Activated CD8-positive, alpha-beta T cell treated with anti-CD3 and anti-CD28 coated beads for 36 hours (primary cell): ENCODE measurements at regions not wholly inside any gene's neighbourhood (a gene's known extent, or its start where the extent isn't known, plus 50 kb on each side); places are given as distances from the start of the nearest gene placed in this dataset.

ENCODE experiments used
- ATAC-seq: fragments of 200-7000 bp; cut with Tn5 transposase; one replicate; pipeline ENCODE4 v1.10.0; 2021; ENCODE audit warnings: mild to moderate bottlenecking, moderate library complexity
- CTCF ChIA-PET: fragments of 350-600 bp; sonication (Branson Sonifier 250); formaldehyde crosslinking; loops from one replicate; lab custom pipeline; 2021; ENCODE audit warnings: antibody characterized with exemption; lab: Charles Lee
- POLR2A ChIA-PET: fragments of 350-600 bp; sonication (Branson Sonifier 250); formaldehyde crosslinking; loops from one replicate; lab custom pipeline; 2021; ENCODE audit warnings: antibody characterized with exemption; lab: Charles Lee
- DNase-seq: peaks from one replicate; pipeline ENCODE4 v3.0.0-alpha.2; 2020
- H3K27ac Mint-ChIP-seq: one replicate; pipeline ENCODE4 v1.8.0; 2021; ENCODE audit warnings: mild to moderate bottlenecking, mixed read lengths
- H3K27me3 Mint-ChIP-seq: one replicate; pipeline ENCODE4 v1.8.0; 2021; ENCODE audit warnings: mixed read lengths
- H3K36me3 Mint-ChIP-seq: one replicate; pipeline ENCODE4 v1.8.0; 2021; ENCODE audit warnings: low read depth, mixed read lengths
- H3K4me1 Mint-ChIP-seq: one replicate; pipeline ENCODE4 v1.8.0; 2021; ENCODE audit warnings: low read depth, mixed read lengths
- H3K4me3 Mint-ChIP-seq: one replicate; pipeline ENCODE4 v1.8.0; 2021; ENCODE audit warnings: mild to moderate bottlenecking, moderate library complexity, mixed read lengths
- H3K9me3 Mint-ChIP-seq: one replicate; pipeline ENCODE4 v1.8.0; 2021; ENCODE audit warnings: mixed read lengths
- intact Hi-C: fragments of 100-400 bp; cut with micrococcal nuclease; formaldehyde crosslinking; loops from one replicate; pipeline ENCODE4 v1.10.0; 2022
- TF ChIP-seq, protein P1 (sequence below): fragments of 200-600 bp; IDR thresholded peaks from one replicate; pipeline ENCODE4 v1.8.0; 2022; ENCODE audit warnings: antibody characterized with exemption, mild to moderate bottlenecking

- no peak for ATAC-seq
- no peak overlapping the region for H3K27ac Mint-ChIP-seq
- no peaks in the 10 kb centered on the region for H3K36me3 Mint-ChIP-seq
Measured at GRCh38 chr6:100257793-100258395, 206.8 kb downstream of the SIM1 start.

DNA sequence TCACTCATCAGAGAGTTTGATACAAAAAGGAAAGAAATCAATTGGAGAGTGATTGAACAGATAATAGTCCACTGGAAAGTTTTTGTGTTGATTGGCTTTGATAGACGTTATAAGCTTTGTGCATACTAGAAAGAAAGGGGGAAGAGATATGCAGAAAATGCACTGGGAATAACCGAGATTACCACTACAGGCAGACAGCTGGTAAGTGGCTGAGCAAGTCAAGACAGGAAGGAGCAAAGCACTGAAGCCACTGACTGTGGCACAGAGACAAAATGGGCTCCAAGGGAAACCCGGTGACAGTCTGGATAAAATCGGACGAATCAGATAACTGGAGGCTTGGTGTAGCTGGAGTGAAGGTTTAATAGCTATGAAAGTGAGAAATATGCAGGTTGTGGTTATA is 209.0 kb downstream of the SIM1 start:
- H3K4me3 Mint-ChIP-seq = no peak overlapping the region
- no peaks in the 10 kb centered on the region for H3K27me3 Mint-ChIP-seq
- intact Hi-C loops = no loop called here
- no peaks in the 10 kb centered on the region for H3K36me3 Mint-ChIP-seq
- ATAC-seq = no peak
- no peak for DNase-seq
- ChIA-PET CTCF (no interaction called here), POLR2A (no interaction called here)
- no peaks in the 10 kb centered on the region for H3K9me3 Mint-ChIP-seq
- H3K4me1 Mint-ChIP-seq = no peaks in the 10 kb centered on the region
- TF ChIP-seq, protein P1, sequence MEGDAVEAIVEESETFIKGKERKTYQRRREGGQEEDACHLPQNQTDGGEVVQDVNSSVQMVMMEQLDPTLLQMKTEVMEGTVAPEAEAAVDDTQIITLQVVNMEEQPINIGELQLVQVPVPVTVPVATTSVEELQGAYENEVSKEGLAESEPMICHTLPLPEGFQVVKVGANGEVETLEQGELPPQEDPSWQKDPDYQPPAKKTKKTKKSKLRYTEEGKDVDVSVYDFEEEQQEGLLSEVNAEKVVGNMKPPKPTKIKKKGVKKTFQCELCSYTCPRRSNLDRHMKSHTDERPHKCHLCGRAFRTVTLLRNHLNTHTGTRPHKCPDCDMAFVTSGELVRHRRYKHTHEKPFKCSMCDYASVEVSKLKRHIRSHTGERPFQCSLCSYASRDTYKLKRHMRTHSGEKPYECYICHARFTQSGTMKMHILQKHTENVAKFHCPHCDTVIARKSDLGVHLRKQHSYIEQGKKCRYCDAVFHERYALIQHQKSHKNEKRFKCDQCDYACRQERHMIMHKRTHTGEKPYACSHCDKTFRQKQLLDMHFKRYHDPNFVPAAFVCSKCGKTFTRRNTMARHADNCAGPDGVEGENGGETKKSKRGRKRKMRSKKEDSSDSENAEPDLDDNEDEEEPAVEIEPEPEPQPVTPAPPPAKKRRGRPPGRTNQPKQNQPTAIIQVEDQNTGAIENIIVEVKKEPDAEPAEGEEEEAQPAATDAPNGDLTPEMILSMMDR = no peak
- H3K27ac Mint-ChIP-seq = no peak overlapping the region

More at GRCh38 chr6:100257793-100258395, 206.8 kb downstream of the SIM1 start:
- no peaks in the 10 kb centered on the region for H3K4me1 Mint-ChIP-seq
- ChIA-PET POLR2A (no interaction called here), CTCF (no interaction called here)
- H3K27me3 Mint-ChIP-seq = no peaks in the 10 kb centered on the region
- H3K9me3 Mint-ChIP-seq = no peaks in the 10 kb centered on the region
- H3K4me3 Mint-ChIP-seq = no peak overlapping the region
- TF ChIP-seq, protein P1 = no peak
- DNase-seq = no peak
- intact Hi-C loops = no loop called here

GRCh38 chr6:100247123-100247522 is 217.6 kb downstream of the SIM1 start:
- intact Hi-C loops = no loop called here
- H3K4me3 Mint-ChIP-seq = no peak overlapping the region
- ChIA-PET CTCF (no interaction called here), POLR2A (no interaction called here)
- no peaks in the 10 kb centered on the region for H3K9me3 Mint-ChIP-seq
- TF ChIP-seq, protein P1 = no peak
- no peaks in the 10 kb centered on the region for H3K4me1 Mint-ChIP-seq
- no peak for ATAC-seq
- H3K36me3 Mint-ChIP-seq = no peaks in the 10 kb centered on the region
- no peak overlapping the region for H3K27ac Mint-ChIP-seq
- DNase-seq = no peak
- no peaks in the 10 kb centered on the region for H3K27me3 Mint-ChIP-seq

DNA sequence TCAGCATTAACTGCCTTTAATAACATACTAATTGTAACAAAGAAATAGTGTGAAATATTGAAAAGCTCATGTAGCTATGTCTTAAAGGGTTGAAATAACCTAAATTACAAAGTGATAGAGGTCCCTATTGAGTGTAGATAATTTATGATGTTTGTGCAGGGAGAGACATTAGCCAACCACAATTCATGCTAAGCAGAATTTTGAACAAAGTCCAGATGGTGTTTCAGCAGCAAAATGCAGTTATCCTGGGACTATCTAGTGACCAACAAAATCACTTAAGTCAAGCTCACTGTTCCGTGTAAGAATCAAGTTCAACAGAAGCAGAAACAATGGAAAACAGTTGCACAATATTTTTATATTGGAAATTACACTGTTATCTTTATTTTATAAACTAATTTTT is 218.5 kb downstream of the SIM1 start:
- DNase-seq (no peak), ATAC-seq (no peak)
- TF ChIP-seq, protein P1 = no peak
- H3K36me3 Mint-ChIP-seq = no peaks in the 10 kb centered on the region
- H3K9me3 Mint-ChIP-seq = no peaks in the 10 kb centered on the region
- no peak overlapping the region for H3K27ac Mint-ChIP-seq
- H3K4me3 Mint-ChIP-seq = no peak overlapping the region
- intact Hi-C loops = no loop called here
- no peaks in the 10 kb centered on the region for H3K4me1 Mint-ChIP-seq
- ChIA-PET POLR2A (no interaction called here), CTCF (interaction anchor here (1.0 kb wide), 1 partner anchor 17 kb away, joined by 3 read pairs; no protein-coding TSS in a partner anchor)
- no peaks in the 10 kb centered on the region for H3K27me3 Mint-ChIP-seq

DNA sequence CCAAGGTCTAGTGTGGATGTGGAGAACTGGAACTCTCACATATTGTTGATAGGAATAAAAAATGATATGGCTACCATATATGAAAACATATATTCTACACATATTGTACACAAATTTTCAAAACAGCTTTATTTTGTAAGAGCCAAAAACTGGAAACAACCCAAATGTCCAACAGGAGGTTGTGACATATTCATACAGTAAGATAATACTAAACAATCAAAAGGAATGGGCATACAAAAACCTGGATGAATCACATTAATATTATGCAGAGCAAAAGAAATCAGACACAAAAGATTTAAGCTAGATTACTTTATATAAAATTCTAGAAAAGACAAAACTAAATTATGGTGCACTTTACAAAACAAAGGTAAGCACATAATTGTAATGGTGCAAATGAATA is 223.9 kb downstream of the SIM1 start:
- intact Hi-C loops = no loop called here
- Mint-ChIP-seq H3K4me3 (no peak overlapping the region), H3K36me3 (no peaks in the 10 kb centered on the region), H3K27ac (no peak overlapping the region), H3K9me3 (no peaks in the 10 kb centered on the region), H3K4me1 (no peaks in the 10 kb centered on the region), H3K27me3 (peaks cover 1% of the 10 kb centered on the region)
- ATAC-seq = no peak
- ChIA-PET POLR2A (no interaction called here), CTCF (no interaction called here)
- DNase-seq = no peak
- TF ChIP-seq, protein P1 = no peak
